Fibroblast of mammary gland (primary cell): ENCODE measurements at regions not wholly inside any gene's neighbourhood (a gene's known extent, or its start where the extent isn't known, plus 50 kb on each side); places are given as distances from the start of the nearest gene placed in this dataset.

Experiments
- DNase-seq: peaks from one replicate; pipeline ENCODE4 v3.0.0-alpha.2; 2010; ENCODE audit warnings: low read depth
- H3K4me3 ChIP-seq: 2 replicates; pipeline ENCODE4 v1.5.1; 2011; ENCODE audit warnings: low read depth, mild to moderate bottlenecking, low read length, moderate library complexity; ENCODE audit not compliant: control insufficient read depth
- CTCF ChIP-seq: conservative IDR thresholded peaks from 2 replicates; pipeline ENCODE4 v1.5.1; 2011; ENCODE audit warnings: low read depth, low read length, inconsistent platforms; ENCODE audit not compliant: control insufficient read depth, insufficient read depth

DNA sequence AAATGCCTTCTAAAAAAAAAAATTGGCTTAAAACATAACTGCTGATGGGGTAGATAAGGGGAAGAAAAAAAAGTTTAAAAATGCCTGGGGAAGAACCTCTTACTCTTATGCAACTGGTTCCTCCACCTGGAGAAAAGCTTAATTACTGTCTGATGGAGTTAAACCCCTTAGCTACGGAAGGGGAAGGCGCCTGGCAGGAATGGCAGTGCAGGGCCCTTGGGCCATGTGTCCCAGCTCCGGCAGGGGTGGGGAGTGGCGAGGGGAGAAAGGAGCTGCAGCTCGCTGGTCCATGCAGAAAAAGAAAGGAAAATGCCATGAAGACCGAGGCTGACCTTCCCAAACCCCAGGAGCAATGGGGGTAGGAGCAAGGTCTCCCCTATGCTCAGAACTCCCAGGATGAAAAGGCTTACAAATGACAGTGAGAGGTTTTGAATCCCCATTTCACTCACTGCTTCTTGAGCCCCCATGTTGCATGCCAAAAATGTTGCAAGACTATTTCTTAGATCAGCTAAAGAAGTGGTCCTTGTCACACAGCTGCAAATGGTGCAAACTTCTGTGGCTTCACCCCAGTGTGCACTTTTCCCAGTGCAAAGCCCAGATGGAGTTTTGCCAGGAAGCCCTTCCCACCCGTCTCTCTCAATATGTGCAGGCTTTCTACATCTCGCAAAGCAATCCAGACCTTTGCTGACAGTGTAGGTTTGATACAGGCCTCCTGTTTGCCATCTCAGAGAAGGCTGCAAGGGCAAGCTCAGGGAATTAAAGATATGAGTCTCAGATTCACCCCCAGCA is 204.8 kb upstream of the CT83 start:
- DNase-seq, result no peak
- no peak for TF ChIP-seq CTCF
- H3K4me3 ChIP-seq, result no peak overlapping the region

DNA sequence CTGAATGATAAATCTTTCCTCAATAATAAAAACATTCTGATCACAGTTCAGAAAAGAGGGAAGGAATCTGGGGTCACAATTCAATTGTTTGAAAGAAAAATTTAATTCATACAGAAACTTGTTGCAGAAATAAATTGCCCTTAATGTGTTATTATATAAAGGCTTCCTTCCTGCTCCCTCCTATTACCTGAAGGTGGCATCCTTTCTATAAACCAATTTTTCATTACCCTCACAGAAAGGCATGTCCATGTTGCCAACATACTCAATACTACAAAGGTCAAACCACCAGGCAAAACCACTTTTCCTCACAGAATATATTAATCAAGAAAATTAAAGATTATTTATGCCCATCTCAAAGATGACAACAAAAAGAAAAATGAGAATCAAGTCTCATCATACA is 194.3 kb upstream of the CT83 start:
- TF ChIP-seq CTCF, result no peak
- DNase-seq, result no peak
- no peak overlapping the region for H3K4me3 ChIP-seq

- H3K4me3 ChIP-seq, result no peak overlapping the region
- DNase-seq, result no peak
- no peak for TF ChIP-seq CTCF
Observed at GRCh38 chrX:116628464-116628863, 165.7 kb upstream of the CT83 start.

GRCh38 chrX:116618546-116618945 is 155.8 kb upstream of the CT83 start:
- H3K4me3 ChIP-seq, result no peak overlapping the region
- TF ChIP-seq CTCF, result no peak
- no peak for DNase-seq

GRCh38 chrX:116607776-116608175 is 145.0 kb upstream of the CT83 start:
- no peak overlapping the region for H3K4me3 ChIP-seq
- DNase-seq, result no peak
- no peak for TF ChIP-seq CTCF

- TF ChIP-seq CTCF, result no peak
- DNase-seq, result no peak
- H3K4me3 ChIP-seq, result no peak overlapping the region
Observed at GRCh38 chrX:116605576-116605975, 142.8 kb upstream of the CT83 start.

DNA sequence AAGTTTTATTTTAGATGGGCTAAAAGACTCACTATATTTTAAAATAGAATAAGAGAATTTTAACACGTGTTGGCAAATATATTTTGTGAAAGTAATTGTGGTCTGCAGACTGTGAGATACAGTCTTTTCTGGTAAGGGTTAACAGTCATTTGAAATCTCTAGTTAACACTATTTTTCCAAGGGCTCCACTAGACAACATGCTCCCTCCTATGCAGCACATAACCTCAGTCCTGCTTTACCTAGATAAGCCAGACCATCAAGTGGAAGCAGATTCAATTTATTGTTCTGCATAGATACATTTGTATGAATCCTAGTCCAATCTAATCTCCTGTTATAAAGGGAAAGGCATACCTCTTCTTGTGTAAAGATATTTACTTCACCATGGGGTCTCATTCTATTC is 133.2 kb upstream of the CT83 start:
- no peak for DNase-seq
- no peak for TF ChIP-seq CTCF
- H3K4me3 ChIP-seq, result no peak overlapping the region
